DMS 273 treated with DMSO at 0.1 percent for 48 hours (cell line): ENCODE measurements at regions not wholly inside any gene's neighbourhood (a gene's known extent, or its start where the extent isn't known, plus 50 kb on each side); places are given as distances from the start of the nearest gene placed in this dataset.

Source experiments
- DNase-seq: peaks from one replicate; lab custom pipeline; 2025; lab: John Stamatoyannopoulos, UW

DNA sequence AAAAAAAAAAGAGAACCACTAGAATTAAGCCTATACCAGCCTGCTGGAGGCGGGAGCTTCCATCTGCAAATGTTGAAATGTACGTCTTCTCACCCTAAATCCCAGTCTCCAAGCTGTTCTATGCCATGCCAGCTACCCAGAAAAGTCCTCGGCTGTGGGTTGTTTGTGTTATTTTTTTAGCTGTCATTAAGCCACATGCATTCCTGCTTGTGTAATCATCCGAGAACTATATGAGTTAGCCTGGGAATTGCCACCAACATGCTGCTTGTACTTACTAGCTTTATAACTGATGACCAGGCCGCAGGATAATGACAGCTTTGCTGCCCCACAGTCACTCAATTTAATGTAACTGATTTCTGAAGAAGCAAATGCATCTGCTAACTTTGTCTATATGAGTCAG is 313.9 kb upstream of the SALL1 start:
- no peak for DNase-seq

DNA sequence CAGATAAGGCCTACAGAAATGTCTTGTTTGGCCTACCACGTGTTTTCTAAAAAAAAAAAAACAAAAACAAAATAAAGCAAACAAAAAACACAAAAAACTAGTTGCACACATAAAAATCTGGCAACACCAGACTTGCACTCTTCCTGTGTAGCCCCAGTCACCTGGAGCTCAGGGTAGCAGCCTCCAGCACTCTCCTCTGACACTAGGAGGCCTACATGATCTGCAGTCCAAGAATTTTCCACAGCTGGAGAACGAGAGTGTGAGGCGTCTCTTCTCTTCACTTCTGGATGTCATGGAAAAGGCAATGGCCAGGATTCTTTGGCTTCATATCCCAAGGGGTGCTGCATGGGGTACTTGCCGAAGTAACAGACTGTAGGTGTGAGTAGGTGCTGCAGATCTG is 310.2 kb upstream of the SALL1 start:
- DNase-seq, result no peak

DNA sequence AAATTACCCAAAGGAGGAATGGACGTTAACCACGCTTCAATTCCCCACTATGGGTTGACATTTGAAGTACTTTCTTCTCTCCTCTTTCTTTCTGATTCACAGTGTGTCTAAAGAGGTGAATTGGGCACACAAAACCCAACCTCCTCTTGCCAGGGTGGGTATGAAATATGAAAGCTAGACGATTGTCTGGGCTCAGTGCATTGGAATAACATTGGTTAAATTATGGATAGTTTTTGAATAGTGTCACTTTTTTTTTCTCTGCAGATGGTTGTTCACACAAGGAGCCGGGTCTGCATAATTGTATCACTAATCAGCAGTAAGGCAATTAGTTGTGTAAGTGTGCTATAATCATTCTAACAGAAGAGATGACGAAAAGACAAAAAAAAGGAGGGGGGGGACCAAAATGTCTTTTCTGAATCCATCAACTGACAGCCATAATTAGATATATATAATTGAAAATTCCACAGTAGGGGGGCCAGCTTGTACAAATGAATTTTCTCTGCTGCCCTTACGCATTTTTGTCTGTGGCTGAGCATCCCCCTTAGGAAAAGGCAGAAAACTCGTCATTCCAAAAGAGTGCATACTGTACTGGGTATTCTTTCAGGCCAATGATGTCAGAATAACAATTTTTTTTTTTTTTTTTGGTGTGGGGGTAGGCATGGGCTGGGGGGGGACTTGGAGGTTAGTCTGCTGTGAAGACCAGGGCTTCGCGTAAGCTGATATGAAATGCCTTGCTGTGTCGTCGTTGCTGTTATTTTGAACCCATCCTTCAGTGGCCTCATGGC is 307.5 kb upstream of the SALL1 start:
- no peak for DNase-seq

DNA sequence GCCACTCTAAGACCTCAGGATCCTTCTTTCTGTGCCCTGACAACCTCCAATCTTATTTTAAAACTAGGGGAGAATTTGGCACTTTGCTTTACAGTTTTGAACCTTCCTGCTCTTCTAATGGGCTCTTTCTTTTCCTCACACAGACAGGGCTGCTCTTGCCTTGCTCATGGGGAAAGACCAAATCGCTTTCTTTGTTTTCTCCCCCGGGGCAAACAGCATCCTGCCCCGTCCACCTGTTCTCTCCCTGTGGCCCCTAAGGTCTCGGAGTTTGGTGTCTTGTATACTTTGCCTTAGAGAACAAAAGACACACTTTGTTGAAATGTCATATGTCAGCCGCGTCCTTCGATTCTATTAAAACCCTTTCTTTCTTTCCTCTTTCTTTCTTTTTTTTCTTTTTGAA is 306.7 kb upstream of the SALL1 start:
- DNase-seq, result no peak

DNA sequence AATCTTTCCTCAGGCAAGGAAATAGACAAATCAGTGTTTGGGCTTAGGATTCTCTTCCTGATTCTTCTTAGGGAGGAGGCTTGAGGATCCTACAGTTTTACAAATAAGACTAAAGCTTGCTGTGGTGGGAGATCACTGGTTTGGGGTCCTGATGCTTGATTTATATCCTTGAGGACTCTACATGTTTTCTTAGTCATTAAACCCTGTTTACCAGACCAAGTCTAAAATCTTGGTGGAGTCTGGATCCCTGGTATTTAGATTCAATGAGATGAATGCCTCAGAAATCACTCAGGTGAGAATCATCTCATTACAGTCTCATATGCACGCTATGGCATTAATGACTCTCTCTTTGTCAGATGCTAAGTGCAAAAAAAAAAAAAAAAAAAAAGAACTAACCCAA is 304.3 kb upstream of the SALL1 start:
- DNase-seq, result no peak

DNA sequence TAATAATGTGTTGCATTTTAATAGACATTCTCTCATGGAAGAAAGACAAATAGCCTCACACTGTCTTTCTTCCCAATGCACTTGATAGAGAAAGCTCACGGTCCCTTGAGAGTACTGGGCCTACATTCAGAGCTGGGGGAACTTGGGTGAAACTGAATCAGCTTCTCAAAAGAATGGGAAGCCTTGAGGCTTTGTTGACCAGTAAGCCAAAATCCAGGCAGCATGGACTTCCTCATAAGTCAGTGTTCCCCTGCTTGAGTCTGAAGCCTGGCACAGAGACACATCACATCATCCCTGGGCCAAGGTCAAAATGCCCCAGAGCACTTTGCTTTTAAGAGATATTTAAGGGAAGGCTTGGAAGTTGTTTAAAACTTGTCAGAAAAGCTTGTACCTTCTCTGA is 302.2 kb upstream of the SALL1 start:
- no peak for DNase-seq

DNA sequence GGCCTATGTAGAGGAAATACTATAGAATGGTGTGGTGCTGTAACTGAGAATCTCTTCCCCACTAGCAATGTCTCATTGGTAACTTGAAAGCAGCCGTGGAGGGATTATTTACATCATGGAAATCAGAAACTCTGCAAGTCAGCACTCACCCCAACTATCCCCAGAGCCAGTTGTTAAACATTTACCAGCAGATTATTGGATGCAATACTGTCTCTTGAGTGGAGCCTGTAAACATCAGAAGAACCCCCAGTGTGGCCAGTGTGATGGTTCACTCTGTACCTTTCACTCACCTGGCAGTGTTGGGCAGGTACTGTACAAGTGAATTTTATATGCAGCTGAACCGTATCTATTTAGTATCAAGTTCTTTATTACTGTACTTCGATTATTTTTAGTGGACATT is 299.8 kb upstream of the SALL1 start:
- no peak for DNase-seq

DNA sequence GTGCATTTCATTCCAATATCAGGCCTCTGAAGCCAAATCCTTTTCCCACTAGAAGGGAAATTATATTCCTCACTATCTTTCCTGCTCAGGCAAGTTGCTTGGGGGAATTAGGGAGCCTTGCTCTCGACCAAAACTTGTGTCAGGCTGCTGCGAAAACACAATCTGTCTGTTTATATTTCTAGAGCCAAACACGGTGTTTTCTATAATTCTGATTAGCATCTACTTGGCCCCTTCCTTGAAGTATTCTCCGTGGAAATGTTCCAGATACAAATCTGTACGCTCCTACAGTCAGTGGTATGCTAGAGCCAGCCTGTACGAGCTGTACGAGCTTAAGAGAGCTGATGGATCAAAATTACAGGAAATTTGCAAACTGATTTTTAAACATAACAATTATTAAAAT is 299.3 kb upstream of the SALL1 start:
- DNase-seq, result no peak

DNA sequence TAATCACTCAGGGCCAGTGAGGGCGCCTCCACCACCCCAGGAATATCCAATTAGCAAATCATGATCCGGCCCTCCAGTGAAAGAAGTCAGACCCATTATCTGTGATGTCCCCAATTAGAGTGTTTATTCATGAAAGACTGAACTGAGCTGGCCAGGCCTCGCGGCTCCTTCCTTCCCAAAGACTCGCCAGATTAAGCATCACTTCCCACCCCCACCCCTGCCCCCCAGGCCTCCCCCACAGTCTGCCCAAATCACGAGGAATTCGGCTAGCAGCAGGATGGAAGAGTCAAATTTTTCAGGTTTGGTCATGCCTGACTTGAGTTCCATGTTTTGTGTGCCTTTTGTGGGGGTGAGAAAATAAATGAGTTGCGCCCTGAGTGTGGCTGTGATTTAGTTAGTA is 298.4 kb upstream of the SALL1 start:
- no peak for DNase-seq

DNA sequence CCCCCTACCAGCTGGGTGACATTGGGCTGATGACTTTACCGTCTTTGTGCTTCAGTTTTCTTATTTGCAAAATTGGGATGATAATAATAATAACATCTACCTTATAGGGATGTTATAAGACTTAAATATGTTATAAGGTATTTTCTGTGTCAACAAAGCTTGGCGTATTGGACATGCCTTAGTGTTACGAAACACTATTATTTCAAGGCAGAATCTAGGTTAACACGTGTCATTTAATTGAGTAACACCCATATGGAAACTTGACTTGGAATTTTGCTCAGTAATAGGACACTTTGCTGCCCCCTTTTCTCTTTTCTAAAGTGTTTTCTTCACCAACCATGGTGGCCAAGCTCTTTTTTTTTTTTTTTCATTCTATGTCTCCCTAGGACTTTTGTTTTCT is 294.2 kb upstream of the SALL1 start:
- no peak for DNase-seq

DNA sequence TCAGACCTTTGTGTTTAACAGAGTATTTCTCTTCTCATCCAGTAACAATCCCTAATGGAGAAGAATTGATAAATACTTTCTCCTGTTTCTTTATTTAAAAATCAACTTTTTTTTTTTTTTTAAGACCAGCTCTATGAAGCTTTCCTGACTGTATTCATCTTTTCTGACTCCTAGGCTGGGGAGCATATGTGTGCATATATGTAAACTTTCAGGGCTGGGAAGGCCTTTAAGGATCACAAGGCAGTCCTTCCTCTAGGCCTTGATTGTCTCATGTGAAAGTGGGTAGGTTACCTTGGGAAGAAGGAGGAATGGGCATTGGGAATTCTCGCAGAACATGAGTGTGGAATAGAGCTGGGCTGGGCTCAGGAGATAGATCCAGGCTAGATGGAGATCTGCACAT is 292.9 kb upstream of the SALL1 start:
- no peak for DNase-seq

DNA sequence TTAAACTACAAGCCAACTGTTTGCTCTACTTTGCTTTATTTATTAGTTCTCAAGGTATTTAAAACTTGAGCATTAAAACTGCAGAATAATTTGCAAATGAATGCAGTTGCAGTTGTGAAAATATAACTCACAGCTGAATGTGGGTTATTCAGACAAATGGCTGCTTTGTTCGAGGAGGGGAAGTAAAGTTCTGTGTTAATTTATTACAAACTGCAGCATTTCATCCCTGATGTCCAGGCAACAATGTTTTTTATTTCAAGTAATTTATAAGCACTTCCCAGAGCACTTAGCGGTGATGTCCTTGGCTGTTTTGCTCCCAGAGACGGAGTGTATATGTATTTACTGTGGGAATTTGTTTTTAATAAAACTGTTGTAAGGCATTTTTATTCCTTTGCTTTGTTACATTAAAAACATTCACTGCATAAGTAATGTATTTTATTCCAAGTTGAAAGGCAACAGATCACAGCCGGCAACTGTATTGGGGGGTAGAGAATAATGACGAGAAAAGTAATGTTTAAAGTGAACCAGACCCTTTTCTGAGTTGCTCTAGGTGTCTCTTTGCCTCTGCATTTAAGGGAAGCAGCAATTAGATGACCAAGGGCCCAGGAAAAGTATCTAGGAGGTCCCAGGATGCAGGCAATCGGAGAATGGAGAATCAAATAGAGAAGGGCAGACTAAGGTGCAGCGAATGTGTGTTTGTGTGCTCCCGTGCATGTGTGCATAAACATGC is 291.2 kb upstream of the SALL1 start:
- DNase-seq, result no peak

DNA sequence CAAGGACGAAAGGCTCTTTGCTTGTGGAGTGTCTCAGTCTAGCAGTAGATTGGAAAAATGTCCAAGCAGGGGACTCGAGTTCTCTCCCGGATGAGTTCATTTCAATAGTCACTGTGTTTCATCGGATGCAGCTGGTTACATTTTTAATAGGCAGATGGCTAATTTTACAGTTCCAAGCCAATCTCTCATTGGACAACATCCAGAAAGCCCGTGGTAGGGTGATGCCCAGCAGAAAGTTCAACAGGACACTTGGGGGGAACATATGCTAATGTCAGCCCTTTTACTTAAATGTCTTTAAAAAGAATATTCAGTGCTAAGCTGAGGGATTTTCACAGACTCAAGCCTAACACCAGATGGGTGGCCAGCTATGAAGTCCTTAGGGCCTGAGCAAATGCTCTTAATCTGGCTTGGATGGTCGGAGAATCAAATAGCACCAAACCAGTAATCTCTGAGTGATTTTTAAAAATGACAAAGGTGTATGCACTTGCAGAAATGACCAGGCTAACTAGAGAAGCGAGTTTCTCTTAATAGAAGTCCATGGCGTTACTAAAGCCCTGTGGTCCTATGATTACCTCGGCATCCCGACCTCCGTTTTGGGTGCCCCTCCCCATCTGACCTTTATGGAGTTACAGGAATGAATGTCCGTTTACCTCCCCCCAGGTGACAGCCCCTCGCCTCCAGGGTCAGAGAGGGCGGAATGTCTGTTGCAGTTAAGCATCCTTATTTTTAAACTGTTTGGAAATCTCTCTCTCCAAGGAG is 289.2 kb upstream of the SALL1 start:
- peak; percentile 67 for DNase-seq

DNA sequence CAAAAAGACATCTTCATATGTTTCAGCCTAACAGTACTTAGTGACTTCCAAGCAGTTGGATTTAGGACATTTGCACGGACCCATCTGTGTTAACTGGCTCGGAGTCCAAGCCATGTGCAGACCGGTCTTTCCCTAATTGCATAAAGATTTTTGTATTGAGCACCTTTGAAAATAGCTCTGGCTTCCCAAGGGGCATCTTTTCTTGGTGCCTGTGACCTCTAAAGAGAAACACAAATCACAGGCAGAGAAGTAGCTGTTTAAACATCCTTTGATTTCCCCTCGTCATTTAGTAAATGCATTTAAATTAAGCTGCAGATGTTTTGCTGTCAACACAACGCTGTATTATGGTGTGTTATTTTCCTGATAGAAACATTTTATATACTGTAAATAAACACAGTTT is 288.2 kb upstream of the SALL1 start:
- no peak for DNase-seq

DNA sequence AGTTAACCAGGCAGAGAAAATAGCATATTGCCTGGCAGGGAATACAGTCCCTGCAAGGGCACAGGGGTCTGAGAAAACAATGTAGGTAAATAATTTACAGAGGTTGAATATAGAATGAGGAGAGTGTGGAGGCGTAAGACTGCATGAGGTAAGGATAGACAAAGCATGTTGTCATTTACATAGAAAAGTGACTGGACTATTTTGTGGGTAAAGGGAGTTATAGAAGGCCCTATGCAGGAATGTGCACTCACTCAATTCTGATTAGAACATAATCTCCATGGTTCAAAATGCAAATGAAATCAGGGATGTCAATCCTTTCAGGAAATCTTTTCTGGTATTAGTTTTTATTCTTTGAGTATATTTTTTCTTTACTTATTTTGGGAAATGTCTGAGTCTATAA is 285.7 kb upstream of the SALL1 start:
- no peak for DNase-seq

DNA sequence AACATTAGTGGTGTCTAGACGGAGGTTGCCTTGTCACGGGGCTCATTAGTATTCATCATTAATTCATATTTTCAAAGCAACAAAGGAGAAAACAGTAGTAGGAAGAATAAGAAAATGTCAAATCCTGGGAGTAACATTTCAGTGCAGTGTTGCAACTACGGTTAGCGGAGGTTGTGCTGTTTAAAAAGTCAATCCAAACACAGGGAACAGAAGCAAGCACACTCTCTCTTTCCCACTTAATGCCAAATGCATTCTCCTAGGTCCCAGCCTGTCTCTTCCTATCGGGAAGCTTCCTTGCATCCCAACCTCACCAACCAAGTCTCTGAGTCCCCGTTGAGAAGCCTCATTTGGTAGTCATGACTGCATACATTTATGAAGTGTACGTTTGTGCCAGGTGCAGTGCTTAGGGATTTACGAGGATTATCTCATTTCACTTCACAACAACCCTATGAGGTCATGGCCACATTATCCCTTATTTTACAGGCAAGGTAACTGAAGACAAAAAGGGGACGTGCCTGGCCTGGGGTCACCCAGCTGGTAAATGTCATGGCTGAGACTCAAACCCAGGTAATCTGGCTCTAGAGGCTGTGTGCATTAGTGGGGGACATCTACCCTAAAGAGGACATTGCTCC is 283.6 kb upstream of the SALL1 start:
- DNase-seq, result no peak

DNA sequence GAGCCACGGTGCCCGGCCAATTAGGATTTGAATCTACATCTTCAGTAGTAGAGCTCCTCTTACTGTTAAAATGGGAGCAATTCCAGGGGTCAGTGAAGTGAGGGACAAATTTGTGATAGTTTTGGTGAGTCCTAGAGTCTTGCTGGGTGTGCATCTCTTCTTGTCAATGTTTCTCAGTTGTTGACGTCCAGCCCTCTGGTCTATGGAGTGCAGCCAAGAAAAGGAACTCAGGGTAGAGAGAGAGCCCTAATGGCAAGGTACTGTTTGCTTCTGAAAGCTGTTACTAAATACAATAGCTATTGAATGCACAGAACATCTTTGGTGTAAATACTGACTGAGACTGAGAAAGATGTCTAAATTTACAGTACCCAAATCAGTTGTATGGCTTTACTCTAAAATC is 282.5 kb upstream of the SALL1 start:
- no peak for DNase-seq

DNA sequence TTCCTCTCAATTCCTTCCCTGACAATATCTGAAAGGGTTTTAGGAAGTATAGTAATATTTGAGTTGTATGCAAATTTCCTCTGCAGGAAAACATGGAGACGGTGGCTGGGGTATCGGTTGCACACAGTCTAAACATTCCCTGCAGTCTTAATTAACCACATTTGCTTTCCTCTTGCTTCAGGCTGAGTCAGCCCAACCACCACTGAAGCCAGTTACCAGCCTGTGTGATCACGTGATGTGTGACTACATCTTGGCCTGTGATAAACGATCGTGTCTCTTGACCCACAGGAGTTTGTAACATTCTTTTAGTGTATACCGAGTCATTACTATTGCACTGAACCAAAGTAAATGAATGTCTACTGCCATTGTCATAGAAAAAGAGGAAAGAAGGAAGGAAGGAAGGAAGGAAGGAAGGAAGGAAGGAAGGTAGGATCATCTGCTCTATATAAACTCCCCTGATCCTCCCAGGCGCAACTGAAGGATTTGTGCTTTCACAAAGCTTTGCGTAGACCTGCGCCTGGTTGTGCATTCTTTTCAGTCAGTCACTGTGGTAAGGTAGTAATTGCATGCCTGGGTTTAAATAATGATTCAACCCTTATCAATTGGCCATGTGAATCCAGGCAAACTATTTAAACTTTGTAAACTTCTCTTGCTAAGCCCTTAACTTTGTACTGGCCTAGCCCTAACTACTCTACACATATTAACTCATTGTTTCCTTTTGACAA is 280.6 kb upstream of the SALL1 start:
- peak; percentile 14 for DNase-seq

DNA sequence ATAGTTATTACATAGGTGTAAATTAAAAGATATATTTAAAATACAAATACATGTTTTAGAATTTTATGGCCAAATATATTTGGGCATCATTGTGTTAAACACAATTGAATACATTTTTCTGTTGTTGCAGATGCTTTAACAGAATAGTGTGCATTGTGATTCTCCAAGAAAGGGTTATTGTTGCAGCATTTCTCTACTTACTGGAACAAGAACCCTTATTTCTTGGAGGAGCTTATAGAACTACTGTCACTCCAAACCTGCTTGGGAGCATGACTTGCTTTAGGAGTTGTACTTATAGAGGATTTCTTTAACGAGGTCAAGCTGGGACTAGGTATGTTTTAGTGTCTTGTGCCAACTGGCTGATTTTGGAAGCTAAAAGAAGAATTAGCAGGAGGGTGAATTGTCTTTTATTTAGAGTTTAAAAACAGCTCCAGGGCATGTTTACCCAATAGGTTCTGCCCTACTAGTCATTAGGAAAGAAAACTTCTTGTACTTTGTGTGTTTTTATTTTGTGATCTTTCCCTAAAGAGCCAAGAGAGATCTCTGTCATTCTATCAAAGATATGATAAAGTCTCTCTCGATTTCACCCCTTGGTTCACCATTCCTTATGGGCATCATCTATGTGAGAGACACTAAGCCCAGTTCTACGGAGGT is 279.8 kb upstream of the SALL1 start:
- no peak for DNase-seq

DNA sequence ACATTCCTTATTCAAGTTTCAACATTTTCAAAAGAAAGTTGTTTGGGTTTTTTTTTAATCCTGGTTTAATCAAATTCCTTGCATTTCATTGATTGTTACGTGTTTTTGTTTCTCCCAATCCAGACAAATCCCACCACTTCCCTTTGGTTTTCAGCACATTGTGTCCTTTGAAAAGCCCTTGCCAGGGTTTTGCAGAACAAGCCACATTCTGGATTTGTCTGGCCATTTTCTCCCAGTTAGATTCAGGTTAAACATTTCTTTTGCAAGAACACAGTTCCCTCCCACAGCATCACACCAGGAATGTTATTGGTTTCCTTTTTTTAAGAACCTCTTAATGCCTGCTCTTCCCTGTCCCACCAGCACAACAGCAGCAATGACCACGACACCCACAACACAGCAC is 278.0 kb upstream of the SALL1 start:
- DNase-seq, result no peak

DNA sequence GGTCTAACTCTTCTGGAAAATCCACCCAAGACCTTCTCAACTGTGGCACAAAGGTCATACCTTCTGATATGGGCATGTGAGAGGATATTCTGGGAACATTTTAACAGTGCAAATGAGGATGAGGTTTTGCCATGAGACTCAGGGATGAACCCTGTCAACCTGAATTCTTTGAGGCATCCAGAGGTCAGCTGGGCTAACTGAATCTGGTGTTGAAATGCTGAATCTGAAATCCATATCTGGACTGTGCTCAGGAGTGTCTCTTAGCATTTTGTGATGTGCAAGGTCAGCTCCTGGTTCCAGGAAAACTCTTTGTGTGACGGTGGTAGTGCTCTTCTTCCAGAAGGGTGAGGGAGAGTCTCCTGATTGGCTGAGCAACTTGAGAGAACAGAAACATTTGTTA is 276.0 kb upstream of the SALL1 start:
- no peak for DNase-seq
